Gastrocnemius medialis (tissue), 4 donors: ENCODE measurements at regions not wholly inside any gene's neighbourhood (a gene's known extent, or its start where the extent isn't known, plus 50 kb on each side); places are given as distances from the start of the nearest gene placed in this dataset.

Source experiments
- ATAC-seq, 2 donors: fragments of 150-250 bp; one replicate each; pipeline ENCODE4 v1.9.1; 2016
- DNase-seq, 2 donors: peaks; one replicate each; pipeline ENCODE4 v3.0.0-alpha.2; 2019
- H3K27ac ChIP-seq, 4 donors: fragments of 200-600 bp; sonication (generic); 1 replicate in 1 of 4; 2 replicates in 3 of 4; pipeline ENCODE4 v1.5.1; 2016 to 2018; ENCODE audit warnings: mild to moderate bottlenecking in 2 of 4, moderate library complexity in 1 of 4
- H3K27me3 ChIP-seq, 3 donors: fragments of 200-600 bp; sonication (generic) in 2 of 3; 1 replicate in 1 of 3; 2 replicates in 2 of 3; pipeline versions ENCODE4 v1.5.1 to v1.6.0; 2016 to 2019; ENCODE audit warnings: mild to moderate bottlenecking in 1 of 3, moderate library complexity in 1 of 3
- H3K36me3 ChIP-seq, 2 donors: fragments of 200-600 bp; sonication (generic) in 1 of 2; one replicate each; pipeline ENCODE4 v1.5.1; 2017 to 2018
- H3K4me1 ChIP-seq, 2 donors: fragments of 200-600 bp; sonication (generic) in 1 of 2; one replicate each; pipeline ENCODE4 v1.5.1; 2016 to 2017; ENCODE audit warnings: mild to moderate bottlenecking in 2 of 2
- H3K4me3 ChIP-seq, 4 donors: fragments of 200-600 bp; sonication (generic) in 3 of 4; 1 replicate in 1 of 4; 2 replicates in 3 of 4; pipeline ENCODE4 v1.5.1; 2016 to 2019; ENCODE audit warnings: mild to moderate bottlenecking in 2 of 4
- H3K9me3 ChIP-seq, 3 donors: fragments of 200-600 bp; sonication (generic) in 2 of 3; 1 replicate in 1 of 3; 2 replicates in 2 of 3; pipeline ENCODE4 v1.5.1; 2016 to 2019
- POLR2A ChIP-seq, 2 donors: fragments of 450-650 bp; IDR thresholded peaks; one replicate each; pipeline ENCODE4 v1.6.1; 2017; ENCODE audit warnings: antibody characterized with exemption in 2 of 2, mild to moderate bottlenecking in 2 of 2, moderate library complexity in 2 of 2
- in situ Hi-C, 4 donors: fragments of 200-750 bp; cut with MboI; loops; one replicate each; pipeline versions ENCODE4 v1.15.0 to v1.8.0; 2017; ENCODE audit warnings: low sequenced_read_pairs in 4 of 4
- intact Hi-C: fragments of 100-400 bp; cut with DNase I; formaldehyde crosslinking; loops from one replicate; pipeline ENCODE4 v1.15.1; 2023; ENCODE audit warnings: low total_unique reads
- TF ChIP-seq, protein P1 (sequence below), 5 experiments: fragments of 450-650 bp in 3 of 5; fragments of 200-600 bp in 2 of 5; sonication (generic) in 2 of 5; IDR thresholded peaks in 4 of 5; conservative IDR thresholded peaks in 1 of 5; 1 replicate in 4 of 5; 2 replicates in 1 of 5; pipeline ENCODE4 v1.5.1; 2016 to 2019; ENCODE audit warnings: antibody characterized with exemption in 5 of 5, mild to moderate bottlenecking in 3 of 5, moderate library complexity in 3 of 5

DNA sequence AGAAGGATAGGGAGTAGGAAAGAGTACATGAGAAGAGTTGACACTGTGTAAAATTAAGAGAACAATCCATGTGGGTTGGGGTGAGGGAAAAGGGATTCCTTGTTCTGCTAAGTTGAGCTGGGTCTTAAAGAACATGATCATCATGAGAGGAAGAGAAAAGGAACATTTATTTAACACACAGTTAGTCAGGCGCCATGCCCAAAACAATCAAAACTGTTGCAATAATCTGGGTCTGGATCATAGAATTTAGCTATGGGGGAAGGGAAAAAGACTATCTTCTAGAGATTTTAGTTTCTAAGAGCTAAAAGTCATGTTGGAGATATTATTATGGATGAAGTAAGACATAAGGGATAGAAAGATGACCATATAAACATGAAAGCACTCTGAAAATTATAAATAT, 178.9 kb downstream of the SEM1 start:
- intact Hi-C loops (no loop called here), in situ Hi-C loops (no loop called here)
- H3K4me1 ChIP-seq = no peaks in the 10 kb centered on the region
- no peak for ATAC-seq
- no peak for DNase-seq
- H3K9me3 ChIP-seq = no peaks in the 10 kb centered on the region
- H3K36me3 ChIP-seq = no peaks in the 10 kb centered on the region
- no peak overlapping the region for H3K27ac ChIP-seq
- H3K4me3 ChIP-seq = no peak overlapping the region
- TF ChIP-seq POLR2A (IDR thresholded peaks at IDR 0.05) = no peak
- TF ChIP-seq, protein P1, sequence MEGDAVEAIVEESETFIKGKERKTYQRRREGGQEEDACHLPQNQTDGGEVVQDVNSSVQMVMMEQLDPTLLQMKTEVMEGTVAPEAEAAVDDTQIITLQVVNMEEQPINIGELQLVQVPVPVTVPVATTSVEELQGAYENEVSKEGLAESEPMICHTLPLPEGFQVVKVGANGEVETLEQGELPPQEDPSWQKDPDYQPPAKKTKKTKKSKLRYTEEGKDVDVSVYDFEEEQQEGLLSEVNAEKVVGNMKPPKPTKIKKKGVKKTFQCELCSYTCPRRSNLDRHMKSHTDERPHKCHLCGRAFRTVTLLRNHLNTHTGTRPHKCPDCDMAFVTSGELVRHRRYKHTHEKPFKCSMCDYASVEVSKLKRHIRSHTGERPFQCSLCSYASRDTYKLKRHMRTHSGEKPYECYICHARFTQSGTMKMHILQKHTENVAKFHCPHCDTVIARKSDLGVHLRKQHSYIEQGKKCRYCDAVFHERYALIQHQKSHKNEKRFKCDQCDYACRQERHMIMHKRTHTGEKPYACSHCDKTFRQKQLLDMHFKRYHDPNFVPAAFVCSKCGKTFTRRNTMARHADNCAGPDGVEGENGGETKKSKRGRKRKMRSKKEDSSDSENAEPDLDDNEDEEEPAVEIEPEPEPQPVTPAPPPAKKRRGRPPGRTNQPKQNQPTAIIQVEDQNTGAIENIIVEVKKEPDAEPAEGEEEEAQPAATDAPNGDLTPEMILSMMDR (IDR thresholded peaks at IDR 0.05 in 4 of 5, conservative IDR thresholded peaks at IDR 0.05 in 1 of 5) = no peak
- H3K27me3 ChIP-seq = no peaks in the 10 kb centered on the region

DNA sequence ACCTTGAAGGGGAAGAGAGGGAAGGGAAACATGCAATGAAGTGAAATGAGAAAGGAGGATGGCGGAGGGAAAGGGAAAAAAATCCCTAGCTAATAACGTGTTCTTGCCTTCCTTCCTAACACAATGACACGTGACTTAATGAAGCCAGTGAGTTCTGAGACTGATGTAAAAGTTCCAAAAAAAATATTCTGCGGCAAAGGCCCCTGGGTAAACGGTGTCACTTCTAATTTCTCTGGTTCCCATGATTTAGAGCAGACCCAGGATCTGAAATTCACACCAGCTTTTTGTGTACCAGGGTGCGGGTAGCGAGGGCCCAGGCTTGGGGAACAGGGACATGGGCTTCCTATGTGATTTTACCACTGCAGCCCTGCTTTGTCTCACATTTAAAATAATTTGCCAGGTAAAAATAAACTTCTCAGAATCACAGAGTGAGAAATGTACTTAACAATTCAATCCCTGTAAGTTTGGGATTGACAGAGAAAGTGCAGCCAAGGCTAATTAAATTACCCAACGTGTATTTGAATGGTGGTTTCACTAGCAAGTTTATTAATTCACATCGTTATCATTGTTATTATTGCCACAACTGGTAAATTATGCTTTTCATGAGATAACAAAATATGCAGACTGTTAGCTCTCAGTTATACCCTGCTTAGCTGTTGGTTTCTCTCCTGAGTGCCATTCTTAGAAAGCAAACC, 182.4 kb downstream of the SEM1 start:
- DNase-seq (no peak), ATAC-seq (no peak)
- no peak for TF ChIP-seq POLR2A (IDR thresholded peaks at IDR 0.05)
- TF ChIP-seq, protein P1 (IDR thresholded peaks at IDR 0.05 in 4 of 5, conservative IDR thresholded peaks at IDR 0.05 in 1 of 5) = no peak
- Histone ChIP-seq H3K4me3 (no peak overlapping the region), H3K27ac (no peak overlapping the region), H3K4me1 (no peaks in the 10 kb centered on the region), H3K9me3 (no peaks in the 10 kb centered on the region), H3K27me3 (no peaks in the 10 kb centered on the region), H3K36me3 (no peaks in the 10 kb centered on the region)
- intact Hi-C loops (no loop called here), in situ Hi-C loops (no loop called here)

DNA sequence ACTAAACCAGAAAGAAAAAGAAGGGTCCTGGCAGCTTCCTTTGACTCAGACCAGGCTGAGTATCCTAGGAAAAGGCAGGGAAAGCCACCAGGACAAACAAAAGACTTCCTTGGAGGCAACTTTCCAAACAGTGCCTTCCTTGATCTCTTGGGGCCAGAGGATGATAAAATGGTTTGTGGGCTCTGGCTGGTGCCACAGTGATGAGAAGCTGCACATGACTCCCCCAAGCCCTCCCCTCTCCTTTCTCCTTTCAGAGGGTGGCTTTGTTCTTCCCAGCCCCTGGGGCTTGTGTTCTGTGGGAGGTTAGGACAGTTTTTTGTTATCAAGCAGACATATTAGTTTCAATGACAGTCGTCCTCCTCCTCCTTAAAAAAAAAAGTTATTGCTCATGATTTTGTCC, 183.2 kb downstream of the SEM1 start:
- Histone ChIP-seq H3K27ac (no peak overlapping the region), H3K27me3 (no peaks in the 10 kb centered on the region), H3K4me3 (no peak overlapping the region), H3K36me3 (no peaks in the 10 kb centered on the region), H3K9me3 (no peaks in the 10 kb centered on the region), H3K4me1 (no peaks in the 10 kb centered on the region)
- in situ Hi-C loops = no loop called here
- intact Hi-C loops = no loop called here
- TF ChIP-seq, protein P1 (IDR thresholded peaks at IDR 0.05 in 4 of 5, conservative IDR thresholded peaks at IDR 0.05 in 1 of 5) = no peak
- TF ChIP-seq POLR2A (IDR thresholded peaks at IDR 0.05) = no peak
- DNase-seq (no peak), ATAC-seq (no peak)

DNA sequence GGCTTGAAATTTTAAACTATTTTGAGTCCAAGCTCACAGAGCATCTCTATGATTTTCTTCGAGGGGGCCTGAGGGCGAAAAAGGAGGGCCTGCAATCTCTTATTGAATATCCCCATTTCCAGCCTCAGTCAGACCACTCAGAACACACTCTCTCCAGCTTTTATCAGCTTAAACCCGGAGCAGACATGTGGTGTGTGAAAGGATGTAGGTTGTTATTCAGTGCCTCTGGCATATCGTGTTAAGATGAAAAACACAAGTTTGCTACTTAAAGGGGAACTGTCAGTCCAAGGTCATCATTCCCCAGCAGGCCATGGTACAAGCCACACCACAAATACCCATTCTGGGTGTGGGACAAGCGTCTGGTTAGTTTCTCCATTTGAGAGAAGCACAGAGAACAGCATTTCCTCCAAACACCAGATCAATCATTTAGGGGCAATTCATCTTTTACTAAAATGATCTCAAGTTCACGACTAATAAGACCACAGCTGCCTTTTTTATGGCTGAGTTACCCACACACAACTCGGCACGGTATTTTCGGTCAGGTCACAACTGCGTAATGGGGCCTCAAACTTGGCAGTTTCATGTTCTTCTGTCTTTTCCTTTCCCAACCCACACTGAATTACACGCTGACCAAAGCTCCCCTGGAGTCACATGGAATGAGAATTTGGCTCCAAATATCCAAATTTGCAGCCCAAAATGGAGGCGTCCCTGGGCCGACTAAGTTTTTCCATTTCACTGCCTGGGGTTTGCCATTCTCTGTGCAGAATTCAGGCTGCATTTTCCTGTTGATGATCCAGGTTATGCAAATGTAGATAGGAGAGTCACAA, 188.4 kb downstream of the SEM1 start:
- DNase-seq = no peak
- Histone ChIP-seq H3K4me3 (no peak overlapping the region), H3K9me3 (no peaks in the 10 kb centered on the region), H3K27ac (no peak overlapping the region), H3K27me3 (no peaks in the 10 kb centered on the region), H3K4me1 (no peaks in the 10 kb centered on the region), H3K36me3 (no peaks in the 10 kb centered on the region)
- ATAC-seq = no peak
- intact Hi-C loops = no loop called here
- TF ChIP-seq, protein P1 (IDR thresholded peaks at IDR 0.05 in 4 of 5, conservative IDR thresholded peaks at IDR 0.05 in 1 of 5) = no peak
- no peak for TF ChIP-seq POLR2A (IDR thresholded peaks at IDR 0.05)
- in situ Hi-C loops = no loop called here
